CD4-positive, alpha-beta T cell (primary cell): ENCODE measurements at regions not wholly inside any gene's neighbourhood (a gene's known extent, or its start where the extent isn't known, plus 50 kb on each side); places are given as distances from the start of the nearest gene placed in this dataset.

Source experiments
- ATAC-seq: fragments of 200-7000 bp; cut with Tn5 transposase; one replicate; pipeline ENCODE4 v1.10.0; 2022; ENCODE audit warnings: mild to moderate bottlenecking; ENCODE audit not compliant: poor library complexity
- CTCF ChIA-PET: fragments of 350-600 bp; sonication (Branson Sonifier 250); formaldehyde crosslinking; loops from one replicate; lab custom pipeline; 2021; ENCODE audit warnings: antibody characterized with exemption, inconsistent platforms; lab: Charles Lee
- POLR2A ChIA-PET: fragments of 350-600 bp; sonication (Branson Sonifier 250); formaldehyde crosslinking; loops from one replicate; lab custom pipeline; 2021; ENCODE audit warnings: antibody characterized with exemption, inconsistent platforms; lab: Charles Lee
- DNase-seq, 14 experiments: peaks; one replicate each; pipeline ENCODE4 v3.0.0-alpha.2; 2013 to 2020; ENCODE audit warnings: mixed read lengths in 2 of 14
- H3K27ac ChIP-seq, 2 donors: one replicate each; pipeline versions ENCODE4 v1.5.1 to v1.7.0; 2013; ENCODE audit warnings: low read length in 2 of 2, low read depth in 1 of 2, mild to moderate bottlenecking in 1 of 2
- H3K27me3 ChIP-seq, 2 experiments: 1 replicate in 1 of 2; 2 replicates in 1 of 2; pipeline versions ENCODE4 v1.6.1 to v1.7.0; 2013; ENCODE audit warnings: low read length in 2 of 2, control low read depth in 1 of 2, mild to moderate bottlenecking in 1 of 2, moderate library complexity in 1 of 2; ENCODE audit not compliant: insufficient read depth in 2 of 2, control insufficient read depth in 1 of 2
- H3K36me3 ChIP-seq: one replicate; pipeline ENCODE4 v1.6.1; 2013; ENCODE audit warnings: low read length, control low read depth; ENCODE audit not compliant: insufficient read depth
- H3K4me1 ChIP-seq: one replicate; pipeline ENCODE4 v1.6.1; 2013; ENCODE audit warnings: low read length, control low read depth; ENCODE audit not compliant: insufficient read depth
- H3K4me3 ChIP-seq: one replicate; pipeline ENCODE4 v1.5.1; 2013; ENCODE audit warnings: mild to moderate bottlenecking, low read length, moderate library complexity
- H3K9me3 ChIP-seq, 2 experiments: 1 replicate in 1 of 2; 2 replicates in 1 of 2; pipeline versions ENCODE4 v1.6.1 to v1.7.0; 2013; ENCODE audit warnings: low read length in 2 of 2, mild to moderate bottlenecking in 2 of 2, control low read depth in 1 of 2, moderate library complexity in 1 of 2; ENCODE audit not compliant: control insufficient read depth in 1 of 2, insufficient read depth in 1 of 2
- H3K27ac Mint-ChIP-seq: one replicate; pipeline ENCODE4 v1.8.0; 2020; ENCODE audit warnings: mixed read lengths
- H3K27me3 Mint-ChIP-seq: one replicate; pipeline ENCODE4 v1.8.0; 2021; ENCODE audit warnings: mixed read lengths
- H3K36me3 Mint-ChIP-seq: one replicate; pipeline ENCODE4 v1.8.0; 2021; ENCODE audit warnings: low read depth, mixed read lengths
- H3K4me1 Mint-ChIP-seq: one replicate; pipeline ENCODE4 v1.8.0; 2021; ENCODE audit warnings: low read depth, mixed read lengths
- H3K4me3 Mint-ChIP-seq: one replicate; pipeline ENCODE4 v1.8.0; 2020; ENCODE audit warnings: mild to moderate bottlenecking, mixed read lengths
- H3K9me3 Mint-ChIP-seq: one replicate; pipeline ENCODE4 v1.8.0; 2020; ENCODE audit warnings: mixed read lengths
- intact Hi-C, 2 experiments: fragments of 100-400 bp; cut with DNase I in 1 of 2; cut with micrococcal nuclease in 1 of 2; formaldehyde crosslinking; loops; one replicate each; pipeline versions ENCODE4 v1.15.1 to v1.9.0; 2023 to 2025; cut with DNase I, micrococcal nuclease
- TF ChIP-seq, protein P1 (sequence below): fragments of 200-600 bp; IDR thresholded peaks from one replicate; pipeline ENCODE4 v1.8.0; 2022; ENCODE audit warnings: antibody characterized with exemption, mild to moderate bottlenecking

DNA sequence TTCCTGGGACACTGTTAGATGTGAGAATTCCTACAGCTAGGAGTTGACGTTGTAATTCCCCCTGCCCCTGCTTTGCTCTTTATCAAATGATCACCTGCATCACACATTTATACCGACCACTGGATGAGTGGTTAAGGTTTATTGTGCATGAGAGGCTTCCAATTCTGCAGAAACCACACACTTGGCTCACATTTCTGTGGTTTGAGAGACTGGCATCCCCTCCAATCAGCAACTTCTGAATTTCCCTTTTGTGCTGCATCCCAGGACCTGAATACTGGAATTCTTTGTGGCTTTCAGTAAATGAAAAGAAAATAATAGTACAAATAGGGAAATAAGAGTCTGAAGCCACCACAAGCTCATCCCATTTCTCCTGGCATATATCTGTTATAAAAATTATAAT, 628.7 kb upstream of the PIK3C3 start:
- Mint-ChIP-seq H3K4me1 (no peaks in the 10 kb centered on the region), H3K4me3 (no peak overlapping the region), H3K27ac (no peak overlapping the region), H3K9me3 (peaks cover 16% of the 10 kb centered on the region), H3K27me3 (no peaks in the 10 kb centered on the region), H3K36me3 (no peaks in the 10 kb centered on the region)
- Histone ChIP-seq H3K36me3 (no peaks in the 10 kb centered on the region), H3K27ac (no peak overlapping the region), H3K27me3 (no peaks in the 10 kb centered on the region), H3K4me1 (no peaks in the 10 kb centered on the region), H3K4me3 (no peak overlapping the region), H3K9me3 (no peaks in the 10 kb centered on the region)
- TF ChIP-seq, protein P1, sequence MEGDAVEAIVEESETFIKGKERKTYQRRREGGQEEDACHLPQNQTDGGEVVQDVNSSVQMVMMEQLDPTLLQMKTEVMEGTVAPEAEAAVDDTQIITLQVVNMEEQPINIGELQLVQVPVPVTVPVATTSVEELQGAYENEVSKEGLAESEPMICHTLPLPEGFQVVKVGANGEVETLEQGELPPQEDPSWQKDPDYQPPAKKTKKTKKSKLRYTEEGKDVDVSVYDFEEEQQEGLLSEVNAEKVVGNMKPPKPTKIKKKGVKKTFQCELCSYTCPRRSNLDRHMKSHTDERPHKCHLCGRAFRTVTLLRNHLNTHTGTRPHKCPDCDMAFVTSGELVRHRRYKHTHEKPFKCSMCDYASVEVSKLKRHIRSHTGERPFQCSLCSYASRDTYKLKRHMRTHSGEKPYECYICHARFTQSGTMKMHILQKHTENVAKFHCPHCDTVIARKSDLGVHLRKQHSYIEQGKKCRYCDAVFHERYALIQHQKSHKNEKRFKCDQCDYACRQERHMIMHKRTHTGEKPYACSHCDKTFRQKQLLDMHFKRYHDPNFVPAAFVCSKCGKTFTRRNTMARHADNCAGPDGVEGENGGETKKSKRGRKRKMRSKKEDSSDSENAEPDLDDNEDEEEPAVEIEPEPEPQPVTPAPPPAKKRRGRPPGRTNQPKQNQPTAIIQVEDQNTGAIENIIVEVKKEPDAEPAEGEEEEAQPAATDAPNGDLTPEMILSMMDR = no peak
- intact Hi-C loops = no loop called here
- ChIA-PET POLR2A (no interaction called here), CTCF (no interaction called here)
- no peak for DNase-seq
- no peak for ATAC-seq

DNA sequence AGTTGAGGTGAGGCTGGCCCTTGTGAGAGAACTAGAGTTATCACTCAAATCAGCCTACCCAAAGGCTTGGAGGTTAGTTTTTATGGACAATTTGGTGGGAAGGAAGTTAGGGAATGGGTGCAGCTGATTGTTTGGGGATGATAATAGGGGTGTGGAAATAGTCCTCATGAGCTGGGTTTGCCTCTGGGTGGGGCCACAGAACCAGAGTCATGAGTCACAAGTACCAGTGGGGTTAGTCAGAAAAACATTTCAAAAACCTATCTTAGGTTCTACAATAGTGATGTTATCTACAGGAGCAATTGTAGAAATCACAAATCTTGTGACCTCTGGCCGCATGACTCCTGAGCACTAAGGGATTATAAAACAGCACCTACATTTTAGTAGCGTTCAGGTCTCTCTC, 630.1 kb upstream of the PIK3C3 start:
- CTCF ChIA-PET = no interaction called here
- H3K4me1 ChIP-seq = no peaks in the 10 kb centered on the region
- intact Hi-C loops = no loop called here
- DNase-seq (no peak), ATAC-seq (no peak)
- no peak overlapping the region for H3K27ac ChIP-seq
- H3K9me3 ChIP-seq = no peaks in the 10 kb centered on the region
- Mint-ChIP-seq H3K9me3 (peaks cover 18% of the 10 kb centered on the region), H3K36me3 (no peaks in the 10 kb centered on the region), H3K27me3 (no peaks in the 10 kb centered on the region), H3K27ac (no peak overlapping the region), H3K4me1 (no peaks in the 10 kb centered on the region), H3K4me3 (no peak overlapping the region)
- POLR2A ChIA-PET = no interaction called here
- no peaks in the 10 kb centered on the region for H3K36me3 ChIP-seq
- no peak overlapping the region for H3K4me3 ChIP-seq
- TF ChIP-seq, protein P1 = no peak
- H3K27me3 ChIP-seq = no peaks in the 10 kb centered on the region

DNA sequence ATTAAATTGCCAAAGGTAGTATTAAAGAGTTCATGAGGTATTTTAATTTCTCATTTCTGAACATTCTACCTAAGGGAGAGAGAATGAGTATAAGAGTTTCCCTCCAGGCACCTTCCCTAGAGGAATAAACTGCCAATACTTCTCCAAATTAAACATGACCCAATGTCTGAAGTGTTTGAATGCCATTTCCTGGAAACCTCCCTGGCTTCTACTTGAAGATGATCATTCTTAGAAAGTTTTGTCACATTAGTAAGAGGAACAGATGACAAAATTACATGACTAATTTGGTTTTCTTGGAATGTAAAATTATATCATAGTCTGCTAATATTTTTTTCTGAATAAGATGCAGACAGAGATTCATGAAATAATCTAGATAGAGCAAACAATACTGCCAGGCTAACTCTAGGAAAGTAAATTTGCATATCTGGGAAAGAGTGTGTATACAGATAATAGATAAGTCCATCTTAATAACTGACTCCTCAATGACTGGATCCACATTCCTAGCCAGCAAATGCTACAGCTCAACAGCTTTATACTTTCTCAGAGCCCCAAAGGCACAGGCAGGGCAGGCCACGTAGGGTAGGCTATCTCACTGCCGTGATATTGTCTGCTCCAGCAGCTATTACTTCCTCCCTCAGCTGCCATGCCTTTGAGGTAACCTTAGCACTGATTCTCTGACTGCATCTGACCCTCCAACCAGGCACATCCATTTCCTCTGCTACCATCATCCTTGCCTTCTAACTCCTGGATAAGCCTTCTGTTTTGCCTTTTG, 630.8 kb upstream of the PIK3C3 start:
- ChIA-PET CTCF (no interaction called here), POLR2A (no interaction called here)
- Histone ChIP-seq H3K4me1 (no peaks in the 10 kb centered on the region), H3K27ac (no peak overlapping the region), H3K36me3 (no peaks in the 10 kb centered on the region), H3K4me3 (no peak overlapping the region), H3K9me3 (no peaks in the 10 kb centered on the region), H3K27me3 (no peaks in the 10 kb centered on the region)
- ATAC-seq = no peak
- Mint-ChIP-seq H3K4me1 (no peaks in the 10 kb centered on the region), H3K4me3 (no peak overlapping the region), H3K27me3 (no peaks in the 10 kb centered on the region), H3K36me3 (no peaks in the 10 kb centered on the region), H3K9me3 (peaks cover 14% of the 10 kb centered on the region), H3K27ac (no peak overlapping the region)
- intact Hi-C loops = no loop called here
- TF ChIP-seq, protein P1 = no peak
- DNase-seq = no peak
